HepG2 (cell line): ENCODE measurements at regions not wholly inside any gene's neighbourhood (a gene's known extent, or its start where the extent isn't known, plus 50 kb on each side); places are given as distances from the start of the nearest gene placed in this dataset.
A peak's percentile ranks its signal among the peaks of the same experiment; 100 is the strongest.

Experiments
- ATAC-seq: fragments of 200-7000 bp; cut with Tn5 transposase; 3 replicates; pipeline ENCODE4 v1.9.1; 2020; ENCODE audit warnings: mild to moderate bottlenecking, moderate library complexity
- BruUV-seq: library from RNA; stranded (reverse); fragments of 400-500 nt; replicated peaks from 2 replicates; lab custom pipeline; 2021; lab: Mats Ljungman, UMichigan
- CTCF ChIA-PET: fragments of 300-600 bp; formaldehyde crosslinking; extraction: SDS; loops from one replicate; lab custom pipeline; 2021; ENCODE audit warnings: low total read pairs, inconsistent platforms, low intra/inter-chr PET ratio; lab: Yijun Ruan, JAX
- POLR2A ChIA-PET: fragments of 350-600 bp; sonication (Branson Sonifier 250); formaldehyde crosslinking; loops from one replicate; lab custom pipeline; 2020; ENCODE audit warnings: antibody characterized with exemption, inconsistent platforms; lab: Yijun Ruan, JAX
- DNase-seq: peaks from one replicate; pipeline ENCODE4 v3.0.0-alpha.2; 2015; ENCODE audit warnings: low spot score
- FAIRE-seq: peaks from 3 replicates; lab custom pipeline; 2011; peaks lifted over from hg19 to GRCh38; lab: Jason Lieb, UNC
- H2AFZ ChIP-seq: one replicate; pipeline ENCODE4 v1.6.1; 2011; ENCODE audit warnings: low read length, inconsistent platforms
- H3K27ac ChIP-seq: fragments of 300-600 bp; 3 replicates; pipeline ENCODE4 v1.8.0; 2011; ENCODE audit warnings: mixed run types, mild to moderate bottlenecking, mixed read lengths, low read length, inconsistent platforms; ENCODE audit not compliant: insufficient read depth; ENCODE audit errors: extremely low read length
- H3K27me3 ChIP-seq, 2 experiments: fragments of 200-600 bp in 1 of 2; 2 replicates in 1 of 2; 3 replicates in 1 of 2; pipeline versions ENCODE4 v1.6.0 to v1.8.0; 2011; ENCODE audit warnings: low read length in 2 of 2, mild to moderate bottlenecking in 2 of 2, moderate library complexity in 2 of 2, inconsistent platforms in 1 of 2; ENCODE audit not compliant: insufficient read depth in 2 of 2, control insufficient read depth in 1 of 2
- H3K36me3 ChIP-seq, 2 experiments: fragments of 200-600 bp in 1 of 2; replicated peaks in 1 of 2; 2 replicates in 1 of 2; 3 replicates in 1 of 2; pipeline versions ENCODE4 v1.5.1 to v1.8.0; 2011; ENCODE audit warnings: low read length in 2 of 2, inconsistent platforms in 1 of 2; ENCODE audit not compliant: insufficient read depth in 2 of 2, control insufficient read depth in 1 of 2
- H3K4me1 ChIP-seq: 2 replicates; pipeline ENCODE4 v1.5.1; 2012; ENCODE audit warnings: low read length, inconsistent platforms; ENCODE audit not compliant: insufficient read depth
- H3K4me2 ChIP-seq: 2 replicates; pipeline ENCODE4 v1.6.0; 2011; ENCODE audit warnings: low read depth, low read length, inconsistent platforms
- H3K4me3 ChIP-seq, 3 experiments: fragments of 200-600 bp in 1 of 3; sonication (generic), shearing (Covaris generic) in 1 of 3; replicated peaks in 1 of 3; 2 replicates each; pipeline ENCODE4 v1.5.1; 2011 to 2016; ENCODE audit warnings: low read length in 3 of 3, inconsistent platforms in 2 of 3, low read depth in 2 of 3, mild to moderate bottlenecking in 2 of 3, control low read depth in 1 of 3, mixed read lengths in 1 of 3; ENCODE audit not compliant: insufficient read depth in 1 of 3
- H3K79me2 ChIP-seq: one replicate; pipeline ENCODE4 v1.6.1; 2011; ENCODE audit warnings: low read length, inconsistent platforms; ENCODE audit not compliant: insufficient read depth
- H3K9ac ChIP-seq: 2 replicates; pipeline ENCODE4 v1.6.0; 2011; ENCODE audit warnings: mild to moderate bottlenecking, low read depth, low read length, inconsistent platforms; ENCODE audit not compliant: insufficient read depth
- H3K9me3 ChIP-seq: 2 replicates; pipeline ENCODE4 v1.5.1; 2012; ENCODE audit warnings: mild to moderate bottlenecking, low read length
- H4K20me1 ChIP-seq: 2 replicates; pipeline ENCODE4 v1.6.0; 2011; ENCODE audit warnings: inconsistent platforms, mild to moderate bottlenecking, low read length, moderate library complexity; ENCODE audit not compliant: insufficient read depth
- ARID3A ChIP-seq: IDR thresholded peaks from 2 replicates; pipeline ENCODE4 v1.6.1; 2012; ENCODE audit warnings: low read depth, low read length, improper control_type of control experiment
- MAFF ChIP-seq: IDR thresholded peaks from 2 replicates; pipeline ENCODE4 v1.6.1; 2011; ENCODE audit warnings: low read depth, low read length, improper control_type of control experiment
- MAFK ChIP-seq, 2 experiments: IDR thresholded peaks in 1 of 2; conservative IDR thresholded peaks in 1 of 2; 2 replicates each; pipeline ENCODE4 v1.6.1; 2011; ENCODE audit warnings: improper control_type of control experiment in 2 of 2, low read length in 2 of 2
- NFYB ChIP-seq: sonication (generic); formaldehyde crosslinking; IDR thresholded peaks from 2 replicates; pipeline ENCODE4 v1.4.0; 2020; ENCODE audit warnings: missing genetic modification reagents
- SAP130 ChIP-seq: IDR thresholded peaks from 2 replicates; pipeline ENCODE4 v1.6.1; 2016; ENCODE audit warnings: low read depth
- ZNF234 ChIP-seq: sonication (generic); formaldehyde crosslinking; conservative IDR thresholded peaks from 2 replicates; pipeline ENCODE4 v1.5.1; 2020; ENCODE audit warnings: mild to moderate bottlenecking, missing genetic modification reagents
- ZNF75D ChIP-seq: sonication (generic); formaldehyde crosslinking; IDR thresholded peaks from 2 replicates; pipeline ENCODE4 v1.8.1; 2023; ENCODE audit warnings: missing genetic modification reagents, mild to moderate bottlenecking, borderline replicate concordance
- WGBS: methylation state at CpG from one replicate; pipeline ENCODE4 v1.1.6; 2017; ENCODE audit warnings: low lambda C conversion rate; 5-methylcytosine and 5-hydroxymethylcytosine counted together
- in situ Hi-C: cut with HindIII; loops from 2 replicates; pipeline ENCODE4 v1.10.0; 2017; ENCODE audit warnings: low pct_unique_long_range_greater_than_20kb; ENCODE audit not compliant: extremely low pct_ligation_motif_present
- intact Hi-C: fragments of 100-400 bp; cut with micrococcal nuclease; formaldehyde crosslinking; loops from one replicate; pipeline ENCODE4 v1.10.0; 2022; ENCODE audit not compliant: unreplicated experiment

DNA sequence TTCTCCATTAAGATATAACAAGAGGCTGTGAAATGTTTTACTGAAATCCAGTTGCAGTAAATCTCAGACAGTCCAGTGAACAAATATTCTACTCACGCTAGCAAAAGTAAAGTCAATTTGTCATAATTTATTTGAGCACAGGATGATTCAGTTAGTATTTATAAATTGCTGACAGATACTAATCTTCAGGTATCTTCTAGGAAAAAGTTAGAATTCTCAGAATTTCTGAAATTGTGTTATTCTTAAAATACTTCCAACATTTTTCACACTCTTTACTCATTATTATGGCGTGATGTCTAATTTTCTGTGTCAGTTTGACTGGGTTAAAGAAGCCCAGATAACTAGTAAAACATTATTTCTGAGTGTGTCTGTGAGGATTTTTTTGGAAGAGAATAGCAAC is 460.2 kb upstream of the ACVR2A start:
- ATAC-seq: no peak
- no peak for FAIRE-seq
- in situ Hi-C loops: loop anchor here (25.0 kb wide), 1 partner anchor 528 kb away; no protein-coding TSS in a partner anchor
- ChIA-PET CTCF (no interaction called here), POLR2A (no interaction called here)
- no peak overlapping the region for H3K4me2 ChIP-seq
- no peaks in the 10 kb centered on the region for H3K4me1 ChIP-seq
- H3K36me3 ChIP-seq: no peaks in the 10 kb centered on the region
- no peaks in the 10 kb centered on the region for H3K79me2 ChIP-seq
- no peaks in the 10 kb centered on the region for H3K27me3 ChIP-seq
- no TSS peak for BruUV-seq
- no peak overlapping the region for H3K9ac ChIP-seq
- intact Hi-C loops: loop anchor here (10.0 kb wide), 1 partner anchor 530 kb away; no protein-coding TSS in a partner anchor
- no peak overlapping the region for H3K27ac ChIP-seq
- H3K4me3 ChIP-seq: no peak overlapping the region
- no peaks in the 10 kb centered on the region for H3K9me3 ChIP-seq
- 35% methylated on average over 2 of the region's 2 CpGs for WGBS
- H2AFZ ChIP-seq: no peak overlapping the region
- TF ChIP-seq MAFK (conservative IDR thresholded peaks at IDR 0.05 in 1 of 2, IDR thresholded peaks at IDR 0.05 in 1 of 2; ENCODE audit: low read length in 2 of 2): peak; percentile 66 to 83
- TF ChIP-seq MAFF: peak; percentile 66; the same call in 1 of the 2 replicates
- no peak for TF ChIP-seq ZNF234 (CRISPR knock-in tag)
- TF ChIP-seq SAP130: no peak
- no peak for TF ChIP-seq NFYB (CRISPR knock-in tag)
- TF ChIP-seq ARID3A: no peak
- TF ChIP-seq, all 625 proteins: peak for 2
- H4K20me1 ChIP-seq: no peaks in the 10 kb centered on the region
- no peak for DNase-seq

GRCh38 chr2:147382322-147382948 is 462.4 kb upstream of the ACVR2A start:
- no TSS peak for BruUV-seq
- no peak for ATAC-seq
- H4K20me1 ChIP-seq: no peaks in the 10 kb centered on the region

More at GRCh38 chr2:147382322-147382948, 462.4 kb upstream of the ACVR2A start:
- Histone ChIP-seq H2AFZ (no peak overlapping the region), H3K27ac (no peak overlapping the region), H3K36me3 (no peaks in the 10 kb centered on the region), H3K79me2 (no peaks in the 10 kb centered on the region), H3K9me3 (no peaks in the 10 kb centered on the region), H3K4me2 (no peak overlapping the region), H3K9ac (no peak overlapping the region), H3K27me3 (no peaks in the 10 kb centered on the region), H3K4me1 (no peaks in the 10 kb centered on the region), H3K4me3 (no peak overlapping the region)
- DNase-seq: no peak
- in situ Hi-C loops (loop anchor here (25.0 kb wide), 1 partner anchor 530 kb away; no protein-coding TSS in a partner anchor), intact Hi-C loops (loop anchor here (10.0 kb wide), 1 partner anchor 532 kb away; no protein-coding TSS in a partner anchor)
- WGBS: 24% methylated on average over 3 of the region's 3 CpGs
- TF ChIP-seq ZNF75D (CRISPR knock-in tag): no peak
- CTCF ChIA-PET: no interaction called here
- no peak for FAIRE-seq
- POLR2A ChIA-PET: no interaction called here
